Keratinocyte (primary cell): ENCODE measurements at regions not wholly inside any gene's neighbourhood (a gene's known extent, or its start where the extent isn't known, plus 50 kb on each side); places are given as distances from the start of the nearest gene placed in this dataset.

Source experiments
- EZH2 ChIP-seq: IDR thresholded peaks from one replicate; pipeline ENCODE4 v1.6.1; 2012; ENCODE audit warnings: inconsistent platforms, mild to moderate bottlenecking, low read length, moderate library complexity
- TF ChIP-seq, protein P1 (sequence below), 3 experiments: IDR thresholded peaks in 1 of 3; conservative IDR thresholded peaks in 1 of 3; optimal IDR thresholded peaks in 1 of 3; 2 replicates in 2 of 3; 3 replicates in 1 of 3; pipeline versions ENCODE3 to v1.5.1; 2011; ENCODE audit warnings: low read length in 3 of 3, mild to moderate bottlenecking in 3 of 3, moderate library complexity in 2 of 3, control low read depth in 1 of 3, inconsistent platforms in 1 of 3; ENCODE audit not compliant: insufficient read depth in 2 of 3; ENCODE audit errors: extremely low read depth in 1 of 3

DNA sequence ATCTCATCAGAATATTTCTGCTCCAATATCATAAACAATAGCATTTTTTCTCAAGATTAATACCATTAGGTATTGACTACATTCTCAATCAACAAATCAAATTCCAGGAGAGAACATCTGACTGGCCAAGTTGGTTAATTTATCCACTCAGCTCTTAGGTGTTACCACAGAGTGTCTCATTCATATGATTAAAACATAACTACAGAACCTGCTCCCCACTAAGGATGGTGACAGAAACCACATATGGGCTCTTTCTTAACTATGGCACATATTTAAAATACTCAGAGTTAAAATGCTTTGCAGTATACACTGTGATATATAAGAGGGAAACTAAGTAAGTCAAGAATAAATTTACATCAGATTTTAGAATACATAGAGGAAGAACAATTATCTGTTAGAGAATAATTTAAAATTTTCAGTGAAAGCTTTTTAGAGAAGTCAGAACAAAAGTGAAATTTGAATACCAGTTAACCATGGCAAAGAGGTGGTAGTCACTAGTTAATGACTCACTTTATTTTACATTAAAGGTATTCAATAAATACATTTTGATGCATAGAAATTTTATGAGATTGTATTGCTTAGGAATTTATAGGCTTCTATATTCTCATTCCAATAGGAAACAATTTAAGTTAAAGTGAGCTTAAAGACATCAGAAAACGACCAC, 1120.8 kb upstream of the TMEFF2 start:
- TF ChIP-seq, protein P1, sequence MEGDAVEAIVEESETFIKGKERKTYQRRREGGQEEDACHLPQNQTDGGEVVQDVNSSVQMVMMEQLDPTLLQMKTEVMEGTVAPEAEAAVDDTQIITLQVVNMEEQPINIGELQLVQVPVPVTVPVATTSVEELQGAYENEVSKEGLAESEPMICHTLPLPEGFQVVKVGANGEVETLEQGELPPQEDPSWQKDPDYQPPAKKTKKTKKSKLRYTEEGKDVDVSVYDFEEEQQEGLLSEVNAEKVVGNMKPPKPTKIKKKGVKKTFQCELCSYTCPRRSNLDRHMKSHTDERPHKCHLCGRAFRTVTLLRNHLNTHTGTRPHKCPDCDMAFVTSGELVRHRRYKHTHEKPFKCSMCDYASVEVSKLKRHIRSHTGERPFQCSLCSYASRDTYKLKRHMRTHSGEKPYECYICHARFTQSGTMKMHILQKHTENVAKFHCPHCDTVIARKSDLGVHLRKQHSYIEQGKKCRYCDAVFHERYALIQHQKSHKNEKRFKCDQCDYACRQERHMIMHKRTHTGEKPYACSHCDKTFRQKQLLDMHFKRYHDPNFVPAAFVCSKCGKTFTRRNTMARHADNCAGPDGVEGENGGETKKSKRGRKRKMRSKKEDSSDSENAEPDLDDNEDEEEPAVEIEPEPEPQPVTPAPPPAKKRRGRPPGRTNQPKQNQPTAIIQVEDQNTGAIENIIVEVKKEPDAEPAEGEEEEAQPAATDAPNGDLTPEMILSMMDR (optimal IDR thresholded peaks at IDR 0.05 in 1 of 3, IDR thresholded peaks at IDR 0.05 in 1 of 3, conservative IDR thresholded peaks at IDR 0.05 in 1 of 3; ENCODE audit: extremely low read depth in 1 of 3, insufficient read depth in 2 of 3, low read length in 3 of 3) = no peak
- TF ChIP-seq EZH2 = no peak
